ENCODE measurements at regions not wholly inside any gene's neighbourhood (a gene's known extent, or its start where the extent isn't known, plus 50 kb on each side); places are given as distances from the start of the nearest gene placed in this dataset.

DNA sequence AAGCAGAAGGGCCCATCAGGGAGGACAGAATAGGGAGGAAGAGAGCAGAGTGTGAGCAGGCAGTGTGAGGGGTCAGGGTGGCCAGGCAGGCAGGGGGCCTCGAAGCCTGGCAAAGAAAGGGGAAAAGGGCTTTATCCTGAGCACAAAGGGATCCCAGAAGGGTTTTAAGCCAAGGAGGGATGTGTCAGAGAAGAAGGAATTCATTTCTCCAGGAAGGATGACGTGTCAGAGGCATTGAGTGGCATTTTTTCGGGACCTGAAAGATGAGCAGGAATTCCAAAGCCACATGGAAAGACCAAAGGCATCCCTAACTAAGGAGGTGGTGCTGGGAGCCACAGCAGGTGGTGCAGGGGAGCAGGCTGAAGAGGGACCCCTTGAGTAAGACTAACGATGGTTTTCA, 132.1 kb downstream of the DICER1 start:
- no peaks in the 10 kb centered on the region for H4K20me1 ChIP-seq (replicated peaks; ENCODE audit: insufficient read depth)
- no peaks in the 10 kb centered on the region for H3K9me2 ChIP-seq (ENCODE audit: insufficient read depth)
- Mint-ChIP-seq H3K4me1 (no peaks in the 10 kb centered on the region), H3K4me3 (no peak overlapping the region), H3K27me3 (ENCODE audit: insufficient read depth, low read depth, poor library complexity) (peaks cover 9% of the 10 kb centered on the region), H3K27ac (no peak overlapping the region), H3K36me3 (ENCODE audit: low read depth) (no peaks in the 10 kb centered on the region), H3K9me3 (no peaks in the 10 kb centered on the region)
- H3K4me2 ChIP-seq, result no peak overlapping the region
- no peaks in the 10 kb centered on the region for H3K79me2 ChIP-seq (replicated peaks; ENCODE audit: insufficient read depth)
- no peaks in the 10 kb centered on the region for H3K4me1 ChIP-seq (ENCODE audit: insufficient read depth)
- ATAC-seq (no peak), DNase-seq (ENCODE audit: low spot score) (no peak)
- H3K27ac ChIP-seq (ENCODE audit: low read depth), result no peak overlapping the region
- no peaks in the 10 kb centered on the region for H3K27me3 ChIP-seq (ENCODE audit: insufficient read depth)
- H3K4me3 ChIP-seq, result no peak overlapping the region
- TF ChIP-seq STAT1 (IDR thresholded peaks at IDR 0.05; ENCODE audit: unreplicated experiment), result no peak
- TF ChIP-seq, protein P1, sequence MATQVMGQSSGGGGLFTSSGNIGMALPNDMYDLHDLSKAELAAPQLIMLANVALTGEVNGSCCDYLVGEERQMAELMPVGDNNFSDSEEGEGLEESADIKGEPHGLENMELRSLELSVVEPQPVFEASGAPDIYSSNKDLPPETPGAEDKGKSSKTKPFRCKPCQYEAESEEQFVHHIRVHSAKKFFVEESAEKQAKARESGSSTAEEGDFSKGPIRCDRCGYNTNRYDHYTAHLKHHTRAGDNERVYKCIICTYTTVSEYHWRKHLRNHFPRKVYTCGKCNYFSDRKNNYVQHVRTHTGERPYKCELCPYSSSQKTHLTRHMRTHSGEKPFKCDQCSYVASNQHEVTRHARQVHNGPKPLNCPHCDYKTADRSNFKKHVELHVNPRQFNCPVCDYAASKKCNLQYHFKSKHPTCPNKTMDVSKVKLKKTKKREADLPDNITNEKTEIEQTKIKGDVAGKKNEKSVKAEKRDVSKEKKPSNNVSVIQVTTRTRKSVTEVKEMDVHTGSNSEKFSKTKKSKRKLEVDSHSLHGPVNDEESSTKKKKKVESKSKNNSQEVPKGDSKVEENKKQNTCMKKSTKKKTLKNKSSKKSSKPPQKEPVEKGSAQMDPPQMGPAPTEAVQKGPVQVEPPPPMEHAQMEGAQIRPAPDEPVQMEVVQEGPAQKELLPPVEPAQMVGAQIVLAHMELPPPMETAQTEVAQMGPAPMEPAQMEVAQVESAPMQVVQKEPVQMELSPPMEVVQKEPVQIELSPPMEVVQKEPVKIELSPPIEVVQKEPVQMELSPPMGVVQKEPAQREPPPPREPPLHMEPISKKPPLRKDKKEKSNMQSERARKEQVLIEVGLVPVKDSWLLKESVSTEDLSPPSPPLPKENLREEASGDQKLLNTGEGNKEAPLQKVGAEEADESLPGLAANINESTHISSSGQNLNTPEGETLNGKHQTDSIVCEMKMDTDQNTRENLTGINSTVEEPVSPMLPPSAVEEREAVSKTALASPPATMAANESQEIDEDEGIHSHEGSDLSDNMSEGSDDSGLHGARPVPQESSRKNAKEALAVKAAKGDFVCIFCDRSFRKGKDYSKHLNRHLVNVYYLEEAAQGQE (IDR thresholded peaks at IDR 0.05; ENCODE audit: unreplicated experiment), result no peak
- no peak for TF ChIP-seq POLR2AphosphoS5 (IDR thresholded peaks at IDR 0.05; ENCODE audit: low read depth)
- TF ChIP-seq, protein P2, sequence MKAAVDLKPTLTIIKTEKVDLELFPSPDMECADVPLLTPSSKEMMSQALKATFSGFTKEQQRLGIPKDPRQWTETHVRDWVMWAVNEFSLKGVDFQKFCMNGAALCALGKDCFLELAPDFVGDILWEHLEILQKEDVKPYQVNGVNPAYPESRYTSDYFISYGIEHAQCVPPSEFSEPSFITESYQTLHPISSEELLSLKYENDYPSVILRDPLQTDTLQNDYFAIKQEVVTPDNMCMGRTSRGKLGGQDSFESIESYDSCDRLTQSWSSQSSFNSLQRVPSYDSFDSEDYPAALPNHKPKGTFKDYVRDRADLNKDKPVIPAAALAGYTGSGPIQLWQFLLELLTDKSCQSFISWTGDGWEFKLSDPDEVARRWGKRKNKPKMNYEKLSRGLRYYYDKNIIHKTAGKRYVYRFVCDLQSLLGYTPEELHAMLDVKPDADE (IDR thresholded peaks at IDR 0.05), result no peak
- no peak for TF ChIP-seq JUNB (IDR thresholded peaks at IDR 0.05; ENCODE audit: unreplicated experiment)
- no peak overlapping the region for H2AFZ ChIP-seq
- no peaks in the 10 kb centered on the region for H3F3A ChIP-seq (replicated peaks; ENCODE audit: low read depth)
- H3K36me3 ChIP-seq (ENCODE audit: insufficient read depth), result no peaks in the 10 kb centered on the region

DNA sequence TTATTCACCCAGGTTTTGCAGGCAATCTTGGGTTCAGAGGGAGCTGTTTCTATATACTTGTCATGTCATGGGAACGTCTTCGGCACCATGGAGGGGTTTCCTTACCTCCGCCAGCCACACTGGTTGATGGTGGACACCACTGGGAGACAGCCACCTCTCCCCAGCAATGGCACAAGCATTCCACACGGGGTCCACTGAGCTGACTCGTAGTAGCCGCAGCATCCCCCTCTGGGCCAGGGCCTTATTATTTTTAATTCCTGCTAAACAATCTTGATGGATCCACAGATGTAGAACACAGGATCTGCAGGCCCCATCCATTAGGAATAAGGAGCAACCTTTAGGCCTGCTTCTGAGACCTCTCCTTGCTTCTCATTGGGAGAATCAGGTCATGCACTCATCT, 132.9 kb downstream of the DICER1 start:
- H3K4me2 ChIP-seq, result no peak overlapping the region
- H3K4me1 Mint-ChIP-seq, result no peaks in the 10 kb centered on the region
- H3F3A ChIP-seq (replicated peaks; ENCODE audit: low read depth), result no peaks in the 10 kb centered on the region
- H3K79me2 ChIP-seq (replicated peaks; ENCODE audit: insufficient read depth), result no peaks in the 10 kb centered on the region
- H3K27ac ChIP-seq (ENCODE audit: low read depth), result no peak overlapping the region
- no peaks in the 10 kb centered on the region for H3K4me1 ChIP-seq (ENCODE audit: insufficient read depth)
- no peaks in the 10 kb centered on the region for H3K27me3 ChIP-seq (ENCODE audit: insufficient read depth)
- no peaks in the 10 kb centered on the region for H3K36me3 Mint-ChIP-seq (ENCODE audit: low read depth)
- DNase-seq (ENCODE audit: low spot score), result no peak
- peaks cover 9% of the 10 kb centered on the region for H3K27me3 Mint-ChIP-seq (ENCODE audit: insufficient read depth, low read depth, poor library complexity)
- H4K20me1 ChIP-seq (replicated peaks; ENCODE audit: insufficient read depth), result no peaks in the 10 kb centered on the region
- no peak overlapping the region for H3K4me3 Mint-ChIP-seq
- no peak overlapping the region for H2AFZ ChIP-seq
- no peaks in the 10 kb centered on the region for H3K9me3 Mint-ChIP-seq
- no peak overlapping the region for H3K4me3 ChIP-seq
- no peaks in the 10 kb centered on the region for H3K36me3 ChIP-seq (ENCODE audit: insufficient read depth)
- no peak for ATAC-seq
- no peaks in the 10 kb centered on the region for H3K9me2 ChIP-seq (ENCODE audit: insufficient read depth)
- H3K27ac Mint-ChIP-seq, result no peak overlapping the region
- TF ChIP-seq, protein P1 (IDR thresholded peaks at IDR 0.05; ENCODE audit: unreplicated experiment), result no peak
- TF ChIP-seq JUNB (IDR thresholded peaks at IDR 0.05; ENCODE audit: unreplicated experiment) (no peak), POLR2AphosphoS5 (IDR thresholded peaks at IDR 0.05; ENCODE audit: low read depth) (no peak), EZH2 (IDR thresholded peaks at IDR 0.05; ENCODE audit: low read depth, unreplicated experiment) (no peak), ZNF114 (CRISPR knock-in tag; IDR thresholded peaks at IDR 0.05) (no peak), STAT1 (IDR thresholded peaks at IDR 0.05; ENCODE audit: unreplicated experiment) (no peak), CREB1 (CRISPR knock-in tag; IDR thresholded peaks at IDR 0.05; ENCODE audit: low read depth) (no peak)
- TF ChIP-seq, protein P3, sequence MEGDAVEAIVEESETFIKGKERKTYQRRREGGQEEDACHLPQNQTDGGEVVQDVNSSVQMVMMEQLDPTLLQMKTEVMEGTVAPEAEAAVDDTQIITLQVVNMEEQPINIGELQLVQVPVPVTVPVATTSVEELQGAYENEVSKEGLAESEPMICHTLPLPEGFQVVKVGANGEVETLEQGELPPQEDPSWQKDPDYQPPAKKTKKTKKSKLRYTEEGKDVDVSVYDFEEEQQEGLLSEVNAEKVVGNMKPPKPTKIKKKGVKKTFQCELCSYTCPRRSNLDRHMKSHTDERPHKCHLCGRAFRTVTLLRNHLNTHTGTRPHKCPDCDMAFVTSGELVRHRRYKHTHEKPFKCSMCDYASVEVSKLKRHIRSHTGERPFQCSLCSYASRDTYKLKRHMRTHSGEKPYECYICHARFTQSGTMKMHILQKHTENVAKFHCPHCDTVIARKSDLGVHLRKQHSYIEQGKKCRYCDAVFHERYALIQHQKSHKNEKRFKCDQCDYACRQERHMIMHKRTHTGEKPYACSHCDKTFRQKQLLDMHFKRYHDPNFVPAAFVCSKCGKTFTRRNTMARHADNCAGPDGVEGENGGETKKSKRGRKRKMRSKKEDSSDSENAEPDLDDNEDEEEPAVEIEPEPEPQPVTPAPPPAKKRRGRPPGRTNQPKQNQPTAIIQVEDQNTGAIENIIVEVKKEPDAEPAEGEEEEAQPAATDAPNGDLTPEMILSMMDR (conservative IDR thresholded peaks at IDR 0.05; ENCODE audit: low read depth in 2 of 2), result no peak
- TF ChIP-seq, protein P2 (IDR thresholded peaks at IDR 0.05), result no peak
